ENCODE measurements at regions not wholly inside any gene's neighbourhood (a gene's known extent, or its start where the extent isn't known, plus 50 kb on each side); places are given as distances from the start of the nearest gene placed in this dataset.

DNA sequence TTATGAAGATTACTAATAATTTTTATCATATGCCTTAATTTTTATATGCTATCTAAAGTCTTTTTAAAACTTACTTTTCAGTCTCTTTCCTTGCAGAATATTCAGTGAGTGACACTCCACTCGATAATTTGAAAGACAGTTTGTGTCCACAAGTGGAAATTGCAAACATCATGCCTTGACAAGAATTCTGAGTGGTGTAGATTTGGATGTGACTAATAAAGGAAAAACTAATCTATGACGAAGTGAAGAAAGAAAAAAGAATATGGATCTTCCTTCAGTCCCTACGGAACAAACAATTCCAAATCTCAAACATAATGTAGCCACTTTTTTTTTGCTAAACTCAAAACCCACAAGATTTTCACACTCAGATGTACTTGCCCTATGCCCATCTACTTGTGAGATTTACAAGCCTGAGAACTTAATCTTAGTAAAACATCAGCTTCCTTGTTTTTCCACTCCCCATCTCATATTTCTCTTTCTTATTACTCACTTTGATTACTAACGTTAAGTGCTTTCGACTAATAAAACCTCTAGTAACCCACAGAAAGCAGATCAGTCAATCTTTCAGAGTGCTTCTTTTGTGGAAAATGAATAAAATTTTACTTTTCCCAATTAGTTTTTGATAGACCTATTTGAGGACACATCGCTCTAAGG is 1155.8 kb downstream of the GRIK2 start:
- TF ChIP-seq POLR2A (IDR thresholded peaks at IDR 0.05; ENCODE audit: low read depth) (no peak), POLR2AphosphoS5 (IDR thresholded peaks at IDR 0.05) (no peak)
- TF ChIP-seq, protein P1, sequence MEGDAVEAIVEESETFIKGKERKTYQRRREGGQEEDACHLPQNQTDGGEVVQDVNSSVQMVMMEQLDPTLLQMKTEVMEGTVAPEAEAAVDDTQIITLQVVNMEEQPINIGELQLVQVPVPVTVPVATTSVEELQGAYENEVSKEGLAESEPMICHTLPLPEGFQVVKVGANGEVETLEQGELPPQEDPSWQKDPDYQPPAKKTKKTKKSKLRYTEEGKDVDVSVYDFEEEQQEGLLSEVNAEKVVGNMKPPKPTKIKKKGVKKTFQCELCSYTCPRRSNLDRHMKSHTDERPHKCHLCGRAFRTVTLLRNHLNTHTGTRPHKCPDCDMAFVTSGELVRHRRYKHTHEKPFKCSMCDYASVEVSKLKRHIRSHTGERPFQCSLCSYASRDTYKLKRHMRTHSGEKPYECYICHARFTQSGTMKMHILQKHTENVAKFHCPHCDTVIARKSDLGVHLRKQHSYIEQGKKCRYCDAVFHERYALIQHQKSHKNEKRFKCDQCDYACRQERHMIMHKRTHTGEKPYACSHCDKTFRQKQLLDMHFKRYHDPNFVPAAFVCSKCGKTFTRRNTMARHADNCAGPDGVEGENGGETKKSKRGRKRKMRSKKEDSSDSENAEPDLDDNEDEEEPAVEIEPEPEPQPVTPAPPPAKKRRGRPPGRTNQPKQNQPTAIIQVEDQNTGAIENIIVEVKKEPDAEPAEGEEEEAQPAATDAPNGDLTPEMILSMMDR (IDR thresholded peaks at IDR 0.05) = no peak

All from esophagus muscularis mucosa (tissue), 3 donors.